ENCODE measurements at regions not wholly inside any gene's neighbourhood (a gene's known extent, or its start where the extent isn't known, plus 50 kb on each side); places are given as distances from the start of the nearest gene placed in this dataset.

- intact Hi-C loops (cut with DNase I): no loop called here
- DNase-seq (ENCODE audit: low spot score): no peak
Observed at GRCh38 chr3:190728574-190729246, 133.8 kb downstream of the GMNC start.

GRCh38 chr3:190722181-190722905 lies 140.2 kb downstream of the GMNC start:
- no peak for DNase-seq (ENCODE audit: low spot score)
- intact Hi-C loops (cut with DNase I): no loop called here

- intact Hi-C loops (cut with DNase I): no loop called here
Observed at GRCh38 chr3:190721330-190721729, 141.2 kb downstream of the GMNC start.

GRCh38 chr3:190718671-190719070 lies 143.8 kb downstream of the GMNC start:
- intact Hi-C loops (cut with DNase I): loop anchor here (5.0 kb wide), 1 partner anchor 334 kb away; no protein-coding TSS in a partner anchor
- DNase-seq (ENCODE audit: low spot score): no peak

More at GRCh38 chr3:190721330-190721729, 141.2 kb downstream of the GMNC start:
- no peak for DNase-seq (ENCODE audit: low spot score)

- no peak for DNase-seq (ENCODE audit: low spot score)
- intact Hi-C loops (cut with DNase I): loop anchor here (5.0 kb wide), 1 partner anchor 334 kb away; no protein-coding TSS in a partner anchor
Observed at GRCh38 chr3:190718097-190718496, 144.4 kb downstream of the GMNC start.

GRCh38 chr3:190716961-190717360 lies 145.5 kb downstream of the GMNC start:
- intact Hi-C loops (cut with DNase I): loop anchor here (5.0 kb wide), 1 partner anchor 335 kb away; no protein-coding TSS in a partner anchor

GRCh38 chr3:190716211-190716610 lies 146.3 kb downstream of the GMNC start:
- intact Hi-C loops (cut with DNase I): loop anchor here (5.0 kb wide), 1 partner anchor 336 kb away; no protein-coding TSS in a partner anchor
- no peak for DNase-seq (ENCODE audit: low spot score)

More at GRCh38 chr3:190716961-190717360, 145.5 kb downstream of the GMNC start:
- DNase-seq (ENCODE audit: low spot score): no peak

GRCh38 chr3:190710723-190711122 lies 151.8 kb downstream of the GMNC start:
- intact Hi-C loops (cut with DNase I): no loop called here
- no peak for DNase-seq (ENCODE audit: low spot score)

GRCh38 chr3:190709351-190709773 lies 153.1 kb downstream of the GMNC start:
- DNase-seq (ENCODE audit: low spot score): no peak
- intact Hi-C loops (cut with DNase I): no loop called here
